A549 (cell line): ENCODE measurements at regions not wholly inside any gene's neighbourhood (a gene's known extent, or its start where the extent isn't known, plus 50 kb on each side); places are given as distances from the start of the nearest gene placed in this dataset.

Experiments used
- ATAC-seq, 2 experiments: fragments of 200-7000 bp in 1 of 2; fragments of >200 bp in 1 of 2; cut with Nextera tagmentation in 1 of 2; cut with Tn5 transposase in 1 of 2; 3 replicates each; pipeline versions ENCODE4 v1.8.0 to v1.9.1; 2018 to 2020; ENCODE audit warnings: mild to moderate bottlenecking in 1 of 2, moderate library complexity in 1 of 2
- CTCF ChIA-PET: fragments of 300-600 bp; sonication (Branson Sonifier 250); formaldehyde crosslinking; extraction: SDS; loops from one replicate; lab custom pipeline; 2021; ENCODE audit warnings: antibody characterized with exemption, inconsistent platforms; lab: Yijun Ruan, JAX
- POLR2A ChIA-PET: fragments of 350-600 bp; formaldehyde crosslinking; extraction: SDS; loops from one replicate; lab custom pipeline; 2021; ENCODE audit warnings: antibody characterized with exemption, inconsistent platforms; lab: Yijun Ruan, JAX
- DNase-seq, 2 experiments: peaks; one replicate each; pipeline versions ENCODE4 v3.0.0 to v3.0.0-alpha.2; 2011 to 2016; ENCODE audit warnings: low read depth in 1 of 2, low spot score in 1 of 2
- FAIRE-seq: peaks from 2 replicates; lab custom pipeline; 2011; peaks lifted over from hg19 to GRCh38; lab: Jason Lieb, UNC
- H3K27ac ChIP-seq, 2 experiments: fragments of >200 bp; sonication (Bioruptor Twin); formaldehyde crosslinking; 3 replicates each; pipeline ENCODE4 v1.5.1; 2016 to 2017
- H3K4me1 ChIP-seq: fragments of >200 bp; sonication (Bioruptor Twin); formaldehyde crosslinking; 3 replicates; pipeline ENCODE4 v1.6.1; 2016
- H3K4me2 ChIP-seq: fragments of >200 bp; sonication (Bioruptor Twin); formaldehyde crosslinking; 3 replicates; pipeline ENCODE4 v1.6.1; 2016
- H3K4me3 ChIP-seq: fragments of >200 bp; sonication (Bioruptor Twin); formaldehyde crosslinking; 3 replicates; pipeline ENCODE4 v1.5.1; 2016
- H3K9me3 ChIP-seq: fragments of >200 bp; sonication (Bioruptor Twin); formaldehyde crosslinking; 3 replicates; pipeline ENCODE4 v1.6.1; 2016
- BHLHE40 ChIP-seq: IDR thresholded peaks from 2 replicates; pipeline ENCODE4 v1.6.1; 2012; ENCODE audit warnings: low read depth, low read length, inconsistent platforms
- CBX2 ChIP-seq: fragments of 200-600 bp; sonication (generic); IDR thresholded peaks from 2 replicates; pipeline ENCODE4 v1.6.1; 2016; ENCODE audit warnings: low read depth, mild to moderate bottlenecking, borderline replicate concordance
- CBX8 ChIP-seq: fragments of 200-600 bp; sonication (generic); IDR thresholded peaks from 2 replicates; pipeline ENCODE4 v1.6.1; 2016
- CHD2 ChIP-seq: fragments of 150-350 bp; IDR thresholded peaks from 2 replicates; pipeline ENCODE4 v1.6.1; 2014; ENCODE audit warnings: low read length; ENCODE audit not compliant: partially characterized antibody
- EHF ChIP-seq: fragments of 250-450 bp; sonication (Bioruptor Pico); IDR thresholded peaks from 2 replicates; pipeline ENCODE4 v1.5.0; 2020; ENCODE audit warnings: mild to moderate bottlenecking
- EP300 ChIP-seq, 2 experiments: fragments of >200 bp; sonication (Bioruptor Twin); formaldehyde crosslinking; IDR thresholded peaks; 2 replicates in 1 of 2; 3 replicates in 1 of 2; pipeline ENCODE4 v1.6.1; 2016 to 2017
- FOSB ChIP-seq: fragments of 250-450 bp; sonication (Bioruptor Pico); IDR thresholded peaks from 2 replicates; pipeline ENCODE4 v1.5.0; 2020; ENCODE audit warnings: mild to moderate bottlenecking, moderate library complexity
- GATA3 ChIP-seq: IDR thresholded peaks from 2 replicates; pipeline ENCODE4 v1.6.1; 2012; ENCODE audit warnings: borderline replicate concordance
- HDAC2 ChIP-seq: fragments of 200-600 bp; sonication (generic); IDR thresholded peaks from 2 replicates; pipeline ENCODE4 v1.6.1; 2016
- HEYL ChIP-seq: fragments of 250-450 bp; sonication (Bioruptor Pico); IDR thresholded peaks from 2 replicates; pipeline ENCODE4 v1.8.0; 2021; ENCODE audit warnings: mild to moderate bottlenecking, moderate library complexity
- HOXB13 ChIP-seq: fragments of 250-450 bp; sonication (Bioruptor Pico); IDR thresholded peaks from 2 replicates; pipeline ENCODE4 v1.5.0; 2020; ENCODE audit warnings: low read depth, mild to moderate bottlenecking, moderate library complexity
- RAD21 ChIP-seq, 2 experiments: fragments of >200 bp in 1 of 2; sonication (Bioruptor Twin) in 1 of 2; formaldehyde crosslinking in 1 of 2; IDR thresholded peaks in 1 of 2; conservative IDR thresholded peaks in 1 of 2; 2 replicates in 1 of 2; 3 replicates in 1 of 2; pipeline ENCODE4 v1.6.1; 2012 to 2018; ENCODE audit warnings: inconsistent platforms in 1 of 2
- RARB ChIP-seq: fragments of 250-450 bp; sonication (Bioruptor Pico); IDR thresholded peaks from 2 replicates; pipeline ENCODE4 v1.8.0; 2021; ENCODE audit warnings: mild to moderate bottlenecking, moderate library complexity
- RNF2 ChIP-seq: fragments of 200-600 bp; sonication (generic); IDR thresholded peaks from 2 replicates; pipeline ENCODE4 v1.6.1; 2016; ENCODE audit warnings: low read depth, mild to moderate bottlenecking, antibody characterized with exemption, moderate library complexity, borderline replicate concordance
- SMC3 ChIP-seq: fragments of >200 bp; sonication (Bioruptor Twin); formaldehyde crosslinking; IDR thresholded peaks from 3 replicates; pipeline ENCODE4 v1.6.1; 2018; ENCODE audit warnings: inconsistent platforms
- SREBF2 ChIP-seq: fragments of 450-650 bp; IDR thresholded peaks from 2 replicates; pipeline ENCODE4 v1.6.1; 2014; ENCODE audit warnings: mild to moderate bottlenecking, moderate library complexity
- TFCP2L1 ChIP-seq: fragments of 250-450 bp; sonication (Bioruptor Pico); IDR thresholded peaks from 2 replicates; pipeline ENCODE4 v1.5.0; 2021; ENCODE audit warnings: mild to moderate bottlenecking
- ZFP36 ChIP-seq: fragments of 450-650 bp; IDR thresholded peaks from 2 replicates; pipeline ENCODE4 v1.6.1; 2014; ENCODE audit warnings: borderline replicate concordance; ENCODE audit not compliant: partially characterized antibody
- ZSCAN20 ChIP-seq: fragments of 250-450 bp; sonication (Bioruptor Pico); IDR thresholded peaks from 2 replicates; pipeline ENCODE4 v1.8.0; 2022; ENCODE audit warnings: mild to moderate bottlenecking, moderate library complexity
- WGBS: methylation state at CpG from one replicate; pipeline ENCODE4 v1.1.6; 2017; ENCODE audit errors: missing lambda C conversion rate; 5-methylcytosine and 5-hydroxymethylcytosine counted together
- TF ChIP-seq, protein P1 (sequence below): fragments of >200 bp; sonication (Bioruptor Twin); formaldehyde crosslinking; IDR thresholded peaks from 3 replicates; pipeline ENCODE4 v1.6.1; 2016
- TF ChIP-seq, protein P2 (sequence below): IDR thresholded peaks from 2 replicates; pipeline ENCODE4 v1.6.1; 2012
- TF ChIP-seq, protein P3 (sequence below): fragments of >200 bp; sonication (Bioruptor Twin); formaldehyde crosslinking; IDR thresholded peaks from 3 replicates; pipeline ENCODE4 v1.5.1; 2016
- TF ChIP-seq, protein P4 (sequence below): fragments of 450-650 bp; IDR thresholded peaks from 2 replicates; pipeline ENCODE4 v1.6.1; 2014; ENCODE audit warnings: antibody characterized with exemption
- TF ChIP-seq, protein P5 (sequence below): fragments of 150-350 bp; IDR thresholded peaks from 2 replicates; pipeline ENCODE4 v1.6.1; 2014; ENCODE audit warnings: low read depth, mild to moderate bottlenecking, low read length

DNA sequence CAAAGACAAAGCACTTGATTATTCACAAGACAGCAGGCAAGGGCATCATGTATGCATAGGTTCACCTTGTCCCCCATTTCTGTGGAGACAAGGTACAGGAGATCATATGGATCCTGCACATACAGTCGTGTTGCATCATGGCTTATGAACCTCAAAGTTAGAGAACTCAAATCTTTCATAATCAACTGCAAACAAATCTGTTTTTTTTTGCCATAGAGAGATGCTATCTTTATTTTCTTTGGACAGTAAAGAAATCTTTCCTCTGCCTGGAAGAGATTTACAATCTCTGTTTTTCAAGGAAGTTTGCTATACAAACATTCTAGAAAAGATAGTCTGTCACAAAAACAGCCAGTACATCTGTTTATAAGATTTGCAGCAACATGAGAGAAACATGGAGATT lies 578.8 kb downstream of the ANKRD50 start (continued):
- no peak for TF ChIP-seq HOXB13 (CRISPR knock-in tag)
- TF ChIP-seq HEYL (CRISPR knock-in tag): no peak
- no peak for TF ChIP-seq FOSB (CRISPR knock-in tag)
- TF ChIP-seq, protein P1, sequence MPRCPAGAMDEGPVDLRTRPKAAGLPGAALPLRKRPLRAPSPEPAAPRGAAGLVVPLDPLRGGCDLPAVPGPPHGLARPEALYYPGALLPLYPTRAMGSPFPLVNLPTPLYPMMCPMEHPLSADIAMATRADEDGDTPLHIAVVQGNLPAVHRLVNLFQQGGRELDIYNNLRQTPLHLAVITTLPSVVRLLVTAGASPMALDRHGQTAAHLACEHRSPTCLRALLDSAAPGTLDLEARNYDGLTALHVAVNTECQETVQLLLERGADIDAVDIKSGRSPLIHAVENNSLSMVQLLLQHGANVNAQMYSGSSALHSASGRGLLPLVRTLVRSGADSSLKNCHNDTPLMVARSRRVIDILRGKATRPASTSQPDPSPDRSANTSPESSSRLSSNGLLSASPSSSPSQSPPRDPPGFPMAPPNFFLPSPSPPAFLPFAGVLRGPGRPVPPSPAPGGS: no peak
- TF ChIP-seq EP300 (IDR thresholded peaks at IDR 0.05): no peak
- no peak for TF ChIP-seq CBX2
- TF ChIP-seq RARB (CRISPR knock-in tag): no peak
- no peak for TF ChIP-seq HDAC2
- TF ChIP-seq SMC3: no peak

DNA sequence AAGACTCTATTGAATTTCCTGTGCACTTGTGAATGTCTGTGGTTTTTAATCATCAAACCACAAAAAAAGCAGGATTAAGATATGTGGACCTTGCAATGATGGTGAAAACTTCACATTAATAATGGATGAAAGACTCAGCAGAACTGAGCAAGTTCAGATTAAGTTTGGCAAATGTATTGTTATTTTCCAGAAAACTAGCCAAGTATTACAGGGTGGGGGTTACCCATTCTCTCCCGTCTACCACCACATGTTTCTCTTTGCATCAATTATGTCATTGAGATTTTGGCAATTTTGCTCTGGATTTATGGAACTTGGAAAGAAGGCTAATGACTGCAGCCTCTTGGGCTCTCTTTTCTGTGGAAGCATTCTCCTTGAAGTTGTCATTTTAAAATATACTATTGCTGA lies 577.1 kb downstream of the ANKRD50 start:
- no peak for ATAC-seq
- 29% methylated on average over 1 of the region's 1 CpG for WGBS
- no peak overlapping the region for H3K4me2 ChIP-seq
- no peaks in the 10 kb centered on the region for H3K4me1 ChIP-seq
- TF ChIP-seq SREBF2 (no peak), HEYL (CRISPR knock-in tag) (no peak), RNF2 (no peak), BHLHE40 (no peak), ZFP36 (no peak), CBX8 (no peak), CHD2 (no peak), GATA3 (no peak), ZSCAN20 (CRISPR knock-in tag) (no peak), EHF (CRISPR knock-in tag) (no peak), RAD21 (conservative IDR thresholded peaks at IDR 0.05 in 1 of 2, IDR thresholded peaks at IDR 0.05 in 1 of 2) (no peak), TFCP2L1 (no peak)
- TF ChIP-seq, protein P2, sequence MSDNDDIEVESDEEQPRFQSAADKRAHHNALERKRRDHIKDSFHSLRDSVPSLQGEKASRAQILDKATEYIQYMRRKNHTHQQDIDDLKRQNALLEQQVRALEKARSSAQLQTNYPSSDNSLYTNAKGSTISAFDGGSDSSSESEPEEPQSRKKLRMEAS: no peak
- TF ChIP-seq, protein P3, sequence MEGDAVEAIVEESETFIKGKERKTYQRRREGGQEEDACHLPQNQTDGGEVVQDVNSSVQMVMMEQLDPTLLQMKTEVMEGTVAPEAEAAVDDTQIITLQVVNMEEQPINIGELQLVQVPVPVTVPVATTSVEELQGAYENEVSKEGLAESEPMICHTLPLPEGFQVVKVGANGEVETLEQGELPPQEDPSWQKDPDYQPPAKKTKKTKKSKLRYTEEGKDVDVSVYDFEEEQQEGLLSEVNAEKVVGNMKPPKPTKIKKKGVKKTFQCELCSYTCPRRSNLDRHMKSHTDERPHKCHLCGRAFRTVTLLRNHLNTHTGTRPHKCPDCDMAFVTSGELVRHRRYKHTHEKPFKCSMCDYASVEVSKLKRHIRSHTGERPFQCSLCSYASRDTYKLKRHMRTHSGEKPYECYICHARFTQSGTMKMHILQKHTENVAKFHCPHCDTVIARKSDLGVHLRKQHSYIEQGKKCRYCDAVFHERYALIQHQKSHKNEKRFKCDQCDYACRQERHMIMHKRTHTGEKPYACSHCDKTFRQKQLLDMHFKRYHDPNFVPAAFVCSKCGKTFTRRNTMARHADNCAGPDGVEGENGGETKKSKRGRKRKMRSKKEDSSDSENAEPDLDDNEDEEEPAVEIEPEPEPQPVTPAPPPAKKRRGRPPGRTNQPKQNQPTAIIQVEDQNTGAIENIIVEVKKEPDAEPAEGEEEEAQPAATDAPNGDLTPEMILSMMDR: no peak
- TF ChIP-seq, protein P4, sequence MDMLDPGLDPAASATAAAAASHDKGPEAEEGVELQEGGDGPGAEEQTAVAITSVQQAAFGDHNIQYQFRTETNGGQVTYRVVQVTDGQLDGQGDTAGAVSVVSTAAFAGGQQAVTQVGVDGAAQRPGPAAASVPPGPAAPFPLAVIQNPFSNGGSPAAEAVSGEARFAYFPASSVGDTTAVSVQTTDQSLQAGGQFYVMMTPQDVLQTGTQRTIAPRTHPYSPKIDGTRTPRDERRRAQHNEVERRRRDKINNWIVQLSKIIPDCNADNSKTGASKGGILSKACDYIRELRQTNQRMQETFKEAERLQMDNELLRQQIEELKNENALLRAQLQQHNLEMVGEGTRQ: no peak
- TF ChIP-seq, protein P5, sequence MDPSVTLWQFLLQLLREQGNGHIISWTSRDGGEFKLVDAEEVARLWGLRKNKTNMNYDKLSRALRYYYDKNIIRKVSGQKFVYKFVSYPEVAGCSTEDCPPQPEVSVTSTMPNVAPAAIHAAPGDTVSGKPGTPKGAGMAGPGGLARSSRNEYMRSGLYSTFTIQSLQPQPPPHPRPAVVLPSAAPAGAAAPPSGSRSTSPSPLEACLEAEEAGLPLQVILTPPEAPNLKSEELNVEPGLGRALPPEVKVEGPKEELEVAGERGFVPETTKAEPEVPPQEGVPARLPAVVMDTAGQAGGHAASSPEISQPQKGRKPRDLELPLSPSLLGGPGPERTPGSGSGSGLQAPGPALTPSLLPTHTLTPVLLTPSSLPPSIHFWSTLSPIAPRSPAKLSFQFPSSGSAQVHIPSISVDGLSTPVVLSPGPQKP: no peak
- no peak overlapping the region for H3K27ac ChIP-seq
- no peak for DNase-seq
- CTCF ChIA-PET: no interaction called here
- FAIRE-seq: no peak
- POLR2A ChIA-PET: no interaction called here
- no peaks in the 10 kb centered on the region for H3K9me3 ChIP-seq
- no peak overlapping the region for H3K4me3 ChIP-seq
